SK-N-SH treated with all-trans-retinoic acid at 6 μM for 48 hours (cell line): ENCODE measurements at regions not wholly inside any gene's neighbourhood (a gene's known extent, or its start where the extent isn't known, plus 50 kb on each side); places are given as distances from the start of the nearest gene placed in this dataset.
"Not testable (repeated sequence)": the region's sequence is repeated elsewhere in the genome, so short reads cannot be mapped to it uniquely, and the experiment has no call there.

ENCODE experiments used
- ARNTL ChIP-seq: fragments of 450-650 bp; formaldehyde crosslinking; IDR thresholded peaks from 2 replicates; pipeline ENCODE4 v1.5.0; 2020; ENCODE audit warnings: low read depth, mild to moderate bottlenecking, moderate library complexity, borderline replicate concordance
- BACH2 ChIP-seq: fragments of 250-450 bp; sonication (Bioruptor Pico); IDR thresholded peaks from 2 replicates; pipeline ENCODE4 v1.9.0; 2021; ENCODE audit warnings: mild to moderate bottlenecking, borderline replicate concordance
- CSRNP3 ChIP-seq: fragments of 250-450 bp; sonication (Bioruptor Pico); IDR thresholded peaks from 2 replicates; pipeline ENCODE4 v1.5.1; 2021; ENCODE audit warnings: mild to moderate bottlenecking, moderate library complexity
- PATZ1 ChIP-seq: fragments of 250-450 bp; sonication (Bioruptor Pico); IDR thresholded peaks from 2 replicates; pipeline ENCODE4 v1.8.0; 2020; ENCODE audit warnings: mild to moderate bottlenecking, moderate library complexity, borderline replicate concordance
- PPARA ChIP-seq: fragments of 250-450 bp; sonication (Bioruptor Pico); IDR thresholded peaks from 2 replicates; pipeline ENCODE4 v1.5.0; 2020; ENCODE audit warnings: mild to moderate bottlenecking, borderline replicate concordance
- SNAI2 ChIP-seq: fragments of 250-450 bp; sonication (Bioruptor Pico); IDR thresholded peaks from 2 replicates; pipeline ENCODE4 v1.5.0; 2020; ENCODE audit warnings: mild to moderate bottlenecking, moderate library complexity
- ZFP3 ChIP-seq: fragments of 250-450 bp; sonication (Bioruptor Pico); IDR thresholded peaks from 2 replicates; pipeline ENCODE4 v1.5.0; 2020; ENCODE audit warnings: mild to moderate bottlenecking, moderate library complexity
- ZFP30 ChIP-seq: fragments of 450-650 bp; formaldehyde crosslinking; IDR thresholded peaks from 2 replicates; pipeline ENCODE4 v1.5.0; 2022; ENCODE audit warnings: mild to moderate bottlenecking, moderate library complexity
- ZNF565 ChIP-seq: fragments of 450-650 bp; formaldehyde crosslinking; conservative IDR thresholded peaks from 2 replicates; pipeline ENCODE4 v1.5.0; 2020; ENCODE audit warnings: low read depth, mild to moderate bottlenecking, moderate library complexity
- ZNF8 ChIP-seq: fragments of 450-650 bp; formaldehyde crosslinking; IDR thresholded peaks from 2 replicates; pipeline ENCODE4 v1.5.0; 2020; ENCODE audit warnings: mild to moderate bottlenecking, moderate library complexity

- not testable (repeated sequence) for TF ChIP-seq PATZ1; ZNF8 (CRISPR knock-in tag); ZFP30 (CRISPR knock-in tag); ARNTL (CRISPR knock-in tag); ZFP3 (CRISPR knock-in tag); BACH2; ZNF565 (CRISPR knock-in tag); CSRNP3; SNAI2 (CRISPR knock-in tag); PPARA (CRISPR knock-in tag)
Observed at GRCh38 chr7:66489065-66489464, 139.6 kb upstream of the KCTD7 start.
